Suprapubic skin (tissue), 4 donors: ENCODE measurements at regions not wholly inside any gene's neighbourhood (a gene's known extent, or its start where the extent isn't known, plus 50 kb on each side); places are given as distances from the start of the nearest gene placed in this dataset.

Experiments
- DNase-seq, 2 donors: peaks; one replicate each; pipeline ENCODE4 v3.0.0-alpha.2; 2019; ENCODE audit warnings: low spot score in 2 of 2
- H3K27ac ChIP-seq: fragments of 200-600 bp; sonication (generic); one replicate; pipeline ENCODE4 v1.5.1; 2019
- H3K27me3 ChIP-seq: fragments of 200-600 bp; sonication (generic); one replicate; pipeline ENCODE4 v1.5.1; 2019
- H3K36me3 ChIP-seq: fragments of 200-600 bp; sonication (generic); one replicate; pipeline ENCODE4 v1.5.1; 2019
- H3K4me1 ChIP-seq: fragments of 200-600 bp; sonication (generic); one replicate; pipeline ENCODE4 v1.5.1; 2019
- H3K4me3 ChIP-seq: fragments of 200-600 bp; sonication (generic); one replicate; pipeline ENCODE4 v1.5.1; 2019; ENCODE audit warnings: mild to moderate bottlenecking
- H3K9me3 ChIP-seq: fragments of 200-600 bp; sonication (generic); one replicate; pipeline ENCODE4 v1.5.1; 2019
- EP300 ChIP-seq: sonication (generic); formaldehyde crosslinking; IDR thresholded peaks from one replicate; pipeline ENCODE4 v1.6.1; 2017; ENCODE audit warnings: antibody characterized with exemption
- POLR2A ChIP-seq, 2 donors: fragments of 450-650 bp; IDR thresholded peaks; one replicate each; pipeline ENCODE4 v1.6.1; 2017; ENCODE audit warnings: antibody characterized with exemption in 2 of 2, mild to moderate bottlenecking in 2 of 2, moderate library complexity in 2 of 2
- POLR2AphosphoS5 ChIP-seq, 3 donors: sonication (generic); formaldehyde crosslinking; IDR thresholded peaks; one replicate each; pipeline ENCODE4 v1.6.1; 2017; ENCODE audit warnings: antibody characterized with exemption in 3 of 3
- WGBS: methylation state at CpG from one replicate; pipeline ENCODE4 v1.1.5; 2018; 5-methylcytosine and 5-hydroxymethylcytosine counted together
- TF ChIP-seq, protein P1 (sequence below), 2 donors: fragments of 200-600 bp in 1 of 2; fragments of 450-650 bp in 1 of 2; sonication (generic) in 1 of 2; IDR thresholded peaks; one replicate each; pipeline ENCODE4 v1.5.1; 2016 to 2019; ENCODE audit warnings: antibody characterized with exemption in 2 of 2, mild to moderate bottlenecking in 1 of 2, moderate library complexity in 1 of 2

DNA sequence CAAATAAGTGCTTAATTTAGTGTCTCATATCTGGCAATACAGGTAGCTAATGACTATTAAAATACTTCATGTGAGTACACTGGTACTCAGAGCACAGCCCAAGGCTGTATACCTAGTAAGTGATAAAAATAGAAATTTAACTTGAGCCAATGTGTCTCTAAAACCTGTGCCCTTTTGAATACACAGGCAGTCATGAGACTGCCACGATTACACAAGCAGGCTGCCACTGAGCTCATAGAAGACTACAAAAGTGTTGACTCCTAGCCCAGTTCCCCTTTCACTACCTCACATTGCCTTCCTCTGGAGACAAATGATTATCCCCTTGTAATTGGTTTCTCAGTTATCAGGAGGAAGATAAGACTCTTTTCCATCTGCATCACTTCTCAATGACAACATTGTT lies 66.3 kb upstream of the PAPPA start:
- Histone ChIP-seq H3K4me3 (no peak overlapping the region), H3K9me3 (no peaks in the 10 kb centered on the region), H3K27me3 (no peaks in the 10 kb centered on the region), H3K4me1 (peaks cover 3% of the 10 kb centered on the region), H3K27ac (peak overlapping the region; percentile 9), H3K36me3 (no peaks in the 10 kb centered on the region)
- DNase-seq, result no peak
- WGBS, result 35% methylated on average over 1 of the region's 1 CpG
- TF ChIP-seq POLR2AphosphoS5 (IDR thresholded peaks at IDR 0.05) (peak in 1 of 3 donors; percentile 54), POLR2A (IDR thresholded peaks at IDR 0.05) (no peak)

DNA sequence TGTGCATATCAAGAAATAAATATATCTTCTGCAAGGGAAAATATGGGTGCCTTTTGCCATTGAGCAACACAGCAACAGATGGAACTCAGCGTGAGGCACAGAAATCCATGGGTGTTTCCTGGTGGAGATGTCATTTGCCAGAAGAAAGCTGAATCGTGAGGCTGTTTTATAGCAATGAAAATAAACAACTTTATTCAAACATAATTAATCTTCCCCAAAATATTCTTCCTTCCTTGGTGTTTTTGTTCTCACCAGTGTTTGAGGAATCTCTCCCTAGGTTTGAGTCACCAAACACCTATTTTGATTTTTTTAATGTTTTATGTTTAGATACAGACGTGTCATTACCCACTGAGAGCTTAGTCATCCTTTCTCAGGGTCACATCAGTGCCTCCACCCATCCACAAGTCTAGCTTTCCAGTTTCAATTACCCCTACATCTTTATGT lies 65.8 kb upstream of the PAPPA start:
- Histone ChIP-seq H3K27ac (peak overlapping the region; percentile 9), H3K36me3 (no peaks in the 10 kb centered on the region)
- TF ChIP-seq EP300, result no peak
- TF ChIP-seq, protein P1, sequence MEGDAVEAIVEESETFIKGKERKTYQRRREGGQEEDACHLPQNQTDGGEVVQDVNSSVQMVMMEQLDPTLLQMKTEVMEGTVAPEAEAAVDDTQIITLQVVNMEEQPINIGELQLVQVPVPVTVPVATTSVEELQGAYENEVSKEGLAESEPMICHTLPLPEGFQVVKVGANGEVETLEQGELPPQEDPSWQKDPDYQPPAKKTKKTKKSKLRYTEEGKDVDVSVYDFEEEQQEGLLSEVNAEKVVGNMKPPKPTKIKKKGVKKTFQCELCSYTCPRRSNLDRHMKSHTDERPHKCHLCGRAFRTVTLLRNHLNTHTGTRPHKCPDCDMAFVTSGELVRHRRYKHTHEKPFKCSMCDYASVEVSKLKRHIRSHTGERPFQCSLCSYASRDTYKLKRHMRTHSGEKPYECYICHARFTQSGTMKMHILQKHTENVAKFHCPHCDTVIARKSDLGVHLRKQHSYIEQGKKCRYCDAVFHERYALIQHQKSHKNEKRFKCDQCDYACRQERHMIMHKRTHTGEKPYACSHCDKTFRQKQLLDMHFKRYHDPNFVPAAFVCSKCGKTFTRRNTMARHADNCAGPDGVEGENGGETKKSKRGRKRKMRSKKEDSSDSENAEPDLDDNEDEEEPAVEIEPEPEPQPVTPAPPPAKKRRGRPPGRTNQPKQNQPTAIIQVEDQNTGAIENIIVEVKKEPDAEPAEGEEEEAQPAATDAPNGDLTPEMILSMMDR (IDR thresholded peaks at IDR 0.05), result no peak
- TF ChIP-seq POLR2AphosphoS5 (IDR thresholded peaks at IDR 0.05), result no peak

DNA sequence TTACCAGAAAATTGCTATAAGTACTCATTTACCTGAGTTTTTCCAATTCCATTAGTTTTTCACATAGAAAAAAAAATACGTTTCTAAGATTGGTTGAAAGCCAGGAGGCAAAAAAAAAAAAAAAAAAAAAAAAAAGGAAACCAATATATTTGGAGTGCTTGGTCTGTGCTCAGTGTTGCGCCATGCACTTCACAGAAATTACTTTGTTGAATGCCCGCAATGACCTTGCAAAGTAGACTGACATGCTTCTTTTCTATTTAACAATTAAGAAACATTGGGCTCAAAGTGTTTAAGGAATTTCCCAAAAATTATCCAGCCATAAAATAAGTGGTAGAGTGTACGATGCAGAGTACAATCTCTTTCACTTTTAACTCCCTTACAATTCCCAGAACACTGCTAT lies 65.2 kb upstream of the PAPPA start:
- WGBS, result 70% methylated on average over 4 of the region's 4 CpGs
- H3K27me3 ChIP-seq, result no peaks in the 10 kb centered on the region
- no peaks in the 10 kb centered on the region for H3K9me3 ChIP-seq
- no peak overlapping the region for H3K27ac ChIP-seq
- DNase-seq, result no peak
- H3K36me3 ChIP-seq, result no peaks in the 10 kb centered on the region
- no peak overlapping the region for H3K4me3 ChIP-seq
- H3K4me1 ChIP-seq, result peaks cover 3% of the 10 kb centered on the region
- TF ChIP-seq EP300, result no peak
- TF ChIP-seq POLR2AphosphoS5 (IDR thresholded peaks at IDR 0.05), result no peak
- no peak for TF ChIP-seq POLR2A (IDR thresholded peaks at IDR 0.05)
- TF ChIP-seq, protein P1 (IDR thresholded peaks at IDR 0.05), result no peak

More for the DNA sequence above, 65.8 kb upstream of the PAPPA start:
- 56% methylated on average over 3 of the region's 3 CpGs for WGBS
- no peak for DNase-seq
- Histone ChIP-seq H3K4me1 (peaks cover 3% of the 10 kb centered on the region), H3K27me3 (no peaks in the 10 kb centered on the region), H3K9me3 (no peaks in the 10 kb centered on the region), H3K4me3 (no peak overlapping the region)

DNA sequence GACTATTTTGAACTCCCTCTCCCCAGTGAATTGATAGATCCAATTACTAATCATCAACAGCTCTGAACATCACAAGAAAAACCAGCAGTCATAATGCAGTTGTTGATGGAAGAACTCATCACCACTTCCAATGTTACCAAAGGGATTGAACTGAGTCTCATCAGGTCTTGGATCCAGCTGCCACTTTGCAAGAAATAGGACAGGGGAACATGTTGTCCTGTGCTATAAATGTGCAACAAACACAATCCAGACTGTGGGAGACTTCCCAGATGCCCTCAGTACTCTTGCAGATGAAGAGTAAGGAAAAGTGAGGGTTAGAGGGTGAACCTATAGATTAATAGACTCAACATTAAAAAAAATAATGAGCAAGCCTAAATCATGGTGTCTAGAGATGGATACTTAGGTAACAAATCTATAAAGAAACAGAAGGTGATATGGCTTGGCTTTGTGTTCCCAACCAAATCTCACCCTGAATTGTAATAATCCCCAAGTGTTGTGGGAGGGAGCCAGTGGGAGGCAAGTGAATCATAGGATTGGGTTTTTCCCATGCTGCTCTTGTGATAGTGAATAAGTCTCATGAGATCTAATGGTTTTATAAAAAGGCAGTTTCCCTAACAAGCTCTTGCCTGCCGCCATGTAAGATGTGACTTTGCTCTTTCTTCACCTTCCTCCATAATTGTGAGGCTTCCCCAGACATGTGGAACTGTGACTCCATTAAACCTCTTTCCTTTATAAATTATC lies 63.4 kb upstream of the PAPPA start:
- no peak for DNase-seq
- WGBS, result 92% methylated on average over 1 of the region's 1 CpG
- no peaks in the 10 kb centered on the region for H3K9me3 ChIP-seq
- H3K4me1 ChIP-seq, result peaks cover 3% of the 10 kb centered on the region
- peak overlapping the region; percentile 27 for H3K27ac ChIP-seq
- H3K36me3 ChIP-seq, result no peaks in the 10 kb centered on the region
- TF ChIP-seq, protein P1 (IDR thresholded peaks at IDR 0.05), result no peak
- peak in 1 of 3 donors; percentile 68 for TF ChIP-seq POLR2AphosphoS5 (IDR thresholded peaks at IDR 0.05)
- no peaks in the 10 kb centered on the region for H3K27me3 ChIP-seq
- no peak overlapping the region for H3K4me3 ChIP-seq

DNA sequence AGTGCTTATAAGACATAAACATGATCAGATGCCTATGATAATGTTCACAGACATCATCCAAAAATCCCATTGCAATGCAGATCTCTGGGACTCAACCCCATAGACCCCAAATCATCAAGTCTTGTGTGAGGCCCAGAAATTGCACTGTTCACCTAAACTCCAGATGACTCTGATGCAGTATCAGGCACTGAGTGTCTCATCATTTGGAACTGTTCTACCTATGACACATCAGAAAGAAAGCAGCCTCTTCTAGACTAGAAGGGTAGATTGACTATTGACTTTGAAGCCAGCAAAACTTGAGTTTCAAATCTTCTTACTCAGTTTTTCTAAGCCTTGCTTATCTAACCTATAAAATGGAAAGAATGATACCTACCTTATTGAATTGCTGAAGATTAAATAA lies 58.7 kb upstream of the PAPPA start:
- H3K9me3 ChIP-seq, result no peaks in the 10 kb centered on the region
- TF ChIP-seq, protein P1 (IDR thresholded peaks at IDR 0.05), result no peak
- TF ChIP-seq EP300 (no peak), POLR2A (IDR thresholded peaks at IDR 0.05) (no peak), POLR2AphosphoS5 (IDR thresholded peaks at IDR 0.05) (no peak)
- H3K36me3 ChIP-seq, result no peaks in the 10 kb centered on the region
- H3K27ac ChIP-seq, result no peak overlapping the region
- no peaks in the 10 kb centered on the region for H3K4me1 ChIP-seq
- no peak overlapping the region for H3K4me3 ChIP-seq
- DNase-seq, result no peak
- H3K27me3 ChIP-seq, result no peaks in the 10 kb centered on the region

DNA sequence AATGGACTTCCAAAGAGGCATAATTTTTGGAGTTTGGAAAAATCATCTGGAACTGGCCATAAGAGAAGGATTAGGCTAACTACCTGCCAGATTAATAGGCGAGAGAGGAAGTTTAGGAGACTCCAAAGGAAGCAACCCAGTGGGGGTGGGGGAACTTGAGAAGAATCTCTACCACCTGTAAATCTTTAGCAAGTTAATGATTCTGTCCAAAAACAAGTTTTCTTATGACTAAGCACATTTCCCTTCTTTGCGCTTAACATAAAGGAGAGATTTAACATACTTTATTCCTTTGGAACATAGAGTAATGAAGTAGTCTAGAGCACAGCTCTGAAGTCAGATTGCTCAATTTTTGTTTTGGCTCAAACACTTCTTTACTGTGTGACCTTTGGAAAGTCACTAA lies 58.2 kb upstream of the PAPPA start:
- H3K27ac ChIP-seq, result no peak overlapping the region

More for the DNA sequence above, 58.2 kb upstream of the PAPPA start:
- no peaks in the 10 kb centered on the region for H3K9me3 ChIP-seq
- H3K27me3 ChIP-seq, result no peaks in the 10 kb centered on the region
- H3K4me1 ChIP-seq, result no peaks in the 10 kb centered on the region
- no peaks in the 10 kb centered on the region for H3K36me3 ChIP-seq
- TF ChIP-seq POLR2AphosphoS5 (IDR thresholded peaks at IDR 0.05), result no peak
- TF ChIP-seq EP300, result no peak
- TF ChIP-seq, protein P1 (IDR thresholded peaks at IDR 0.05), result no peak
- TF ChIP-seq POLR2A (IDR thresholded peaks at IDR 0.05), result no peak
- WGBS, result 89% methylated on average over 2 of the region's 2 CpGs
- no peak overlapping the region for H3K4me3 ChIP-seq
- DNase-seq, result no peak
